Heart right ventricle (tissue), 16 donors: ENCODE measurements at regions not wholly inside any gene's neighbourhood (a gene's known extent, or its start where the extent isn't known, plus 50 kb on each side); places are given as distances from the start of the nearest gene placed in this dataset.

Experiments used
- ATAC-seq, 8 donors: fragments of 200-7000 bp; cut with Tn5 transposase; one replicate each; pipeline ENCODE4 v1.9.1; 2020; ENCODE audit warnings: mild to moderate bottlenecking in 8 of 8, moderate library complexity in 8 of 8, moderate number of reproducible peaks in 1 of 8
- DNase-seq, 2 donors: peaks; one replicate each; pipeline ENCODE4 v3.0.0-alpha.2; 2020
- H3K27ac ChIP-seq, 10 donors: fragments of 200-600 bp; sonication (generic) in 2 of 10; one replicate each; pipeline versions ENCODE4 v1.5.0 to v1.8.0; 2020 to 2022; ENCODE audit warnings: mild to moderate bottlenecking in 3 of 10
- H3K27me3 ChIP-seq, 7 donors: fragments of 200-600 bp; one replicate each; pipeline ENCODE4 v1.8.0; 2021 to 2022; ENCODE audit warnings: mild to moderate bottlenecking in 2 of 7
- H3K36me3 ChIP-seq, 9 donors: fragments of 200-600 bp; sonication (generic) in 1 of 9; one replicate each; pipeline versions ENCODE4 v1.5.0 to v1.8.0; 2020 to 2022; ENCODE audit warnings: mild to moderate bottlenecking in 2 of 9
- H3K4me1 ChIP-seq, 9 donors: fragments of 200-600 bp; sonication (generic) in 1 of 9; one replicate each; pipeline versions ENCODE4 v1.5.0 to v1.8.0; 2020 to 2022; ENCODE audit warnings: mild to moderate bottlenecking in 4 of 9
- H3K4me3 ChIP-seq, 10 donors: fragments of 200-600 bp; sonication (generic) in 2 of 10; one replicate each; pipeline versions ENCODE4 v1.5.0 to v1.8.0; 2020 to 2022; ENCODE audit warnings: mild to moderate bottlenecking in 7 of 10, moderate library complexity in 2 of 10
- H3K9me3 ChIP-seq, 11 donors: fragments of 200-600 bp in 10 of 11; sonication (generic) in 2 of 11; one replicate each; pipeline versions ENCODE4 v1.5.0 to v1.8.0; 2013 to 2022; ENCODE audit warnings: mild to moderate bottlenecking in 2 of 11, control low read depth in 1 of 11, moderate library complexity in 1 of 11
- WGBS, 2 donors: extraction: QIAGEN DNeasy Blood & Tissue Kit; methylation state at CpG; one replicate each; pipeline ENCODE4 v1.1.7; 2013; ENCODE audit warnings: inconsistent platforms in 1 of 2; 5-methylcytosine and 5-hydroxymethylcytosine counted together
- intact Hi-C, 10 donors: fragments of 100-400 bp; cut with DNase I; formaldehyde crosslinking; loops; one replicate each; pipeline versions ENCODE4 v1.11.1 to v1.14.2; 2022
- TF ChIP-seq, protein P1 (sequence below), 9 donors: fragments of 200-600 bp; sonication (generic) in 2 of 9; IDR thresholded peaks; one replicate each; pipeline versions ENCODE4 v1.5.0 to v1.8.0; 2021 to 2022; ENCODE audit warnings: antibody characterized with exemption in 9 of 9, mild to moderate bottlenecking in 5 of 9, moderate library complexity in 1 of 9
- donor health status: Arrhythmogenic right ventricular cardiomyopathy.
- donor health status: ischemic (EF 13 %, LVEDD 7.1; RV severe dilation, severe dysfunction).
- donor health status: healthy with polysubstance abuse.
- donor health status: DM: no; HTN: yes; CAD: no.
- donor health status: DM: no; HTN: no; CAD: no.
- donor health status: ischemic (EF 25% LVEDD 6.9; RV normal size, moderate dysfunction).
- donor health status: ischemic (EF 25% LVEDD 5.7; RV mildly dilated, moderate dysfunction).
- donor health status: healthy.
- donor health status: DM: yes; HTN: yes; CAD: no.
- donor health status: Ischemic cardiomyopathy.
- donor health status: ischemic (EF 35%, LVEDD 5.7; RV mildly dilated, moderate dysfunction).
- donor health status: nonischemic (EF 11% LVEDD 7.7; RV severe dilation, severe dysfunction).
- donor health status: DM: yes; HTN: yes; CAD: no.
- donor health status: PGD.
- donor health status: ischemic (EF 29% LVEDD 5.4; RV normal size, mild dysfunction).
- donor health status: nonischemic (EF 23%, LVEDD 6.1; RV moderate dilation, normal function).

DNA sequence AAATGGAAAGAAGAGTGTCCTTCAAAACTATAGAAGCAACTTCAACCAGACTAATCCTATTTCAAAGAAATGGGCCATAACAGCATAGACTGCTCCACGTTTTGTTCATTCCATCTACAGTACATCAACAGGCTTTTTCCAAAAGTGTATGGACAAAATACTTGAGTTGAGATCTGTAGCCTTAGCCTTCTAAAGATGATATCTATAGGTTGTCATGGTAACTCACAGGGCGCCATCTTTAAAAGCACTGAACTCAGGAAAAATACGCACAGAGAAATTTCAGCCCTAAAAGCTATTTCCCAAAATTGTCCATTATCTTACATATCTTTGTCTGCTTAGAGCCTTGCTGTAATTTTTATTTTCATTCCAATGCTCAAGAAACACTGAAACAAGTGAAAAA lies 439.4 kb upstream of the NBEA start:
- Histone ChIP-seq H3K27me3 (no peaks in the 10 kb centered on the region), H3K27ac (no peak overlapping the region), H3K36me3 (no peaks in the 10 kb centered on the region), H3K9me3 (no peaks in the 10 kb centered on the region), H3K4me1 (peaks cover 0 to 10% (median 0%) of the 10 kb centered on the region in 9 donors), H3K4me3 (no peak overlapping the region)
- DNase-seq: no peak
- TF ChIP-seq, protein P1, sequence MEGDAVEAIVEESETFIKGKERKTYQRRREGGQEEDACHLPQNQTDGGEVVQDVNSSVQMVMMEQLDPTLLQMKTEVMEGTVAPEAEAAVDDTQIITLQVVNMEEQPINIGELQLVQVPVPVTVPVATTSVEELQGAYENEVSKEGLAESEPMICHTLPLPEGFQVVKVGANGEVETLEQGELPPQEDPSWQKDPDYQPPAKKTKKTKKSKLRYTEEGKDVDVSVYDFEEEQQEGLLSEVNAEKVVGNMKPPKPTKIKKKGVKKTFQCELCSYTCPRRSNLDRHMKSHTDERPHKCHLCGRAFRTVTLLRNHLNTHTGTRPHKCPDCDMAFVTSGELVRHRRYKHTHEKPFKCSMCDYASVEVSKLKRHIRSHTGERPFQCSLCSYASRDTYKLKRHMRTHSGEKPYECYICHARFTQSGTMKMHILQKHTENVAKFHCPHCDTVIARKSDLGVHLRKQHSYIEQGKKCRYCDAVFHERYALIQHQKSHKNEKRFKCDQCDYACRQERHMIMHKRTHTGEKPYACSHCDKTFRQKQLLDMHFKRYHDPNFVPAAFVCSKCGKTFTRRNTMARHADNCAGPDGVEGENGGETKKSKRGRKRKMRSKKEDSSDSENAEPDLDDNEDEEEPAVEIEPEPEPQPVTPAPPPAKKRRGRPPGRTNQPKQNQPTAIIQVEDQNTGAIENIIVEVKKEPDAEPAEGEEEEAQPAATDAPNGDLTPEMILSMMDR (IDR thresholded peaks at IDR 0.05): no peak
- intact Hi-C loops: no loop called here
- no peak for ATAC-seq
- WGBS, 2 donors: 88 to 89% methylated on average over 3 of the region's 3 CpGs

DNA sequence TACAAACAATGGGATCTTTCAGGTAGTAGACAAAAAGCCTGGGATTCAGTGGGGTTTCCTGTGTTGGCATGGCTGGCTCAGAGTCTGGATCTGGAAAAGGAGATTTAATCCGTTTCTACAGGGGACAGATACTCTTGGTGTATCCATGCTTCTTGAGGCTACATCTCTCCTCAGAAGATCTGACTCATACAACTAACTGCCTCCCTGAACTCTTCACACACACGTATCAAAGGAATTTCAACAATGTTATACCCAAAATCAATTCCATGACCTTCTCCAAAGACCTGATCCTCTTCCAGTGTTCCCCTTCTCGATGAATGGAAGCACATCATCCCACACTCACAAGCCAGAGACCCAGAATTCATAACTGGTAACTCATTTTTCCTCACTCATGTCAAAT lies 435.3 kb upstream of the NBEA start:
- peaks cover 0 to 3% (median 0%) of the 10 kb centered on the region in 11 donors for H3K9me3 ChIP-seq
- ATAC-seq (no peak), DNase-seq (no peak)
- intact Hi-C loops: no loop called here
- 75 to 84% methylated on average over 3 of the region's 3 CpGs for WGBS, 2 donors
- no peaks in the 10 kb centered on the region for H3K27me3 ChIP-seq
- TF ChIP-seq, protein P1 (IDR thresholded peaks at IDR 0.05): no peak
- H3K27ac ChIP-seq: no peak overlapping the region
- peaks cover 0 to 8% (median 0%) of the 10 kb centered on the region in 9 donors for H3K4me1 ChIP-seq
- no peak overlapping the region for H3K4me3 ChIP-seq
- H3K36me3 ChIP-seq: no peaks in the 10 kb centered on the region

DNA sequence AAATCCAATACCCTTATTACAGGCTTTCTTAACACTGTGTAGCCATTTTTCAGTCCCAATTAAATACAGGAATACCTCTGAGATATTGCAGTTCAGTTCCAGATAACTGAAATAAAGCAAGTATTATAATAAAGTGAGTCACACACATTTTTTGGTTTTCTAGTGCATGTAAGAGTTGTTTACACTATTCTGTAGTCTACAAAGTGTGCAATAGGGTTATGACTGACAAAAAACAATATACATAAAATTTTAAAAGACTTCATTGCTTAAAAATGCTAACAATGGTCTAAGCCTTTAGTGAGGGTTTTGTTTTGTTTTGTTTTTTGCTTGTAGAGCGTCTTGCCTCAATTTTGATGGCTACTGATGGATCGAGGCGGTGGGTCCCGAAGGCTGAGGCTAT lies 434.4 kb upstream of the NBEA start:
- peaks cover 0 to 3% (median 0%) of the 10 kb centered on the region in 11 donors for H3K9me3 ChIP-seq
- no peaks in the 10 kb centered on the region for H3K27me3 ChIP-seq
- no peak overlapping the region for H3K4me3 ChIP-seq
- H3K36me3 ChIP-seq: no peaks in the 10 kb centered on the region
- intact Hi-C loops: no loop called here
- ATAC-seq (no peak), DNase-seq (no peak)
- 92 to 99% methylated on average over 4 of the region's 4 CpGs for WGBS, 2 donors
- TF ChIP-seq, protein P1 (IDR thresholded peaks at IDR 0.05): no peak
- H3K4me1 ChIP-seq: peaks cover 0 to under 1% (median 0%) of the 10 kb centered on the region in 9 donors
- no peak overlapping the region for H3K27ac ChIP-seq

DNA sequence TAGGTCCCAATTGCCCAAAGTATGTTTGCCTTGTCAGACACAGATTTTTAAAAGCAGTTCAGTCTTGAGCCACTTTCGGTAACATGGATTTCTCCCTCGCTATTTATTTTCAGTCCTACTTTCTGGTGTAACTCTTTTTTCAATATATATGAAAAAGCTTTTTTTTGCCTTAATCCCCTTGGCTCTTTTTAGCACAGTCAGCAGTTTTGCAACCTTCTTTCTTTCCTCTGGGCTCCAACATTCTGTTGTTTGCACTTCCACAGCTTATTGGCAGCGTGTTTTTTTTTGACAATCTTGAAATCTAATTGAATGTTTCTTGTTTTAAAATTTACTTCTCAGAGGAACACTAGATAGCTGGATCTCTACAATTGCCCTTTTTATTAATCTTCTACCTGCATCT lies 429.3 kb upstream of the NBEA start:
- DNase-seq (no peak), ATAC-seq (no peak)
- Histone ChIP-seq H3K36me3 (no peaks in the 10 kb centered on the region), H3K4me3 (no peak overlapping the region), H3K4me1 (no peaks in the 10 kb centered on the region), H3K9me3 (peaks cover 0 to 3% (median 0%) of the 10 kb centered on the region in 11 donors), H3K27me3 (no peaks in the 10 kb centered on the region), H3K27ac (no peak overlapping the region)
- WGBS, 2 donors: 85 to 88% methylated on average over 3 of the region's 3 CpGs
- TF ChIP-seq, protein P1 (IDR thresholded peaks at IDR 0.05): no peak
- intact Hi-C loops: no loop called here
